ENCODE measurements at regions not wholly inside any gene's neighbourhood (a gene's known extent, or its start where the extent isn't known, plus 50 kb on each side); places are given as distances from the start of the nearest gene placed in this dataset.

- H3K9me3 Mint-ChIP-seq = no peaks in the 10 kb centered on the region
- H3K27ac Mint-ChIP-seq = no peak overlapping the region
- no peaks in the 10 kb centered on the region for H3K36me3 Mint-ChIP-seq
- no peaks in the 10 kb centered on the region for H3K4me1 Mint-ChIP-seq (ENCODE audit: low read depth)
- ChIA-PET POLR2A (no interaction called here), CTCF (no interaction called here)
- DNase-seq = no peak
- H3K27me3 Mint-ChIP-seq = peaks cover 10% of the 10 kb centered on the region
- no peak overlapping the region for H3K4me3 Mint-ChIP-seq
- intact Hi-C loops (cut with micrococcal nuclease) = no loop called here
These were observed 296.5 kb upstream of the KAZN start for GRCh38 chr1:14302025-14302424.

- Mint-ChIP-seq H3K36me3 (no peaks in the 10 kb centered on the region), H3K4me1 (ENCODE audit: low read depth) (no peaks in the 10 kb centered on the region)
- POLR2A ChIA-PET = no interaction called here
These were observed 295.5 kb upstream of the KAZN start for GRCh38 chr1:14303011-14303410.

DNA sequence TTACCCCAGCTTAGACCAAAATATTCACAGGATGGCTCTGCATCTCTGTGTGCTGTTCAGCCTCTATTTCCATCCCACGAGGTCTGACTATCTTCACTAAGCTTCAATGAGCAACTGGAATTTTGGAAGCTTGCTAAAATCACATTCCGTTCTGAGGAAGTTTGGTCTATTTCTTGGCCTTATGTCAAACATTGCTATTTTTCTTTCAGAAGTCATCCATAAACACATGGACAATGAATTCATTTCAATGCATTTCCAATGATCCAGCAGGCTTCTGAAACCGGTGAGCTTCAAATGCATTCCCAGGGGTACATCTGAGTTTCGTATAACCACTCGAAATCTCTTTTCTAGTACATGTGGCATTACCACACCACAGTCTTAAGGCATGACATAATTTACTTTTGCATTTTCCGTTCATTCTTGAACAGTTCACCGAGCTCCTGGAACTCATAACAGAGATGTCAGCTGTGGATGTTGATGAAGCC, 294.1 kb upstream of the KAZN start:
- H3K9me3 Mint-ChIP-seq = no peaks in the 10 kb centered on the region
- CTCF ChIA-PET = no interaction called here
- peaks cover 5% of the 10 kb centered on the region for H3K27me3 Mint-ChIP-seq

More at GRCh38 chr1:14303011-14303410, 295.5 kb upstream of the KAZN start:
- no peak overlapping the region for H3K27ac Mint-ChIP-seq
- intact Hi-C loops (cut with micrococcal nuclease) = no loop called here
- no peaks in the 10 kb centered on the region for H3K9me3 Mint-ChIP-seq
- no peak overlapping the region for H3K4me3 Mint-ChIP-seq
- H3K27me3 Mint-ChIP-seq = peaks cover 12% of the 10 kb centered on the region
- DNase-seq = no peak
- CTCF ChIA-PET = no interaction called here

DNA sequence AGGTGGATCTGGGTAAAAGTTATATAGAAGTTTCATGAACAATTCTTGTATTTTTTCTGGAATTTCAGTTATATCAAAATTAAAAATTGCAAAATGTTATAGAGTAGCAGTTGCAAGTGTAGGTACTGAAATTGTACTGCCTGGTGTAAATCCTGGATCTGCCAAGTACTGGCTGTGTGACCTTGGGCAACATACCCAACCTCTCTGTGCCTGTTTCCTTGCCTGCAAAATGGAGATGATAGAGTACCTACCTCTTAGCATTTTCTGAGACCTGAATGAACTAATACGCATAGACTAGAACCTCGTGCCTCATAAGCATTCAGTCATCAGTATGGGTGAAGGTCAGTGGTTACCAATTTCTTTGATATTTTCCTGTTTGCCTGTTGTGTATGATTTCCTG, 290.0 kb upstream of the KAZN start:
- DNase-seq = no peak
- ChIA-PET POLR2A (no interaction called here), CTCF (no interaction called here)
- Mint-ChIP-seq H3K27me3 (peaks cover 3% of the 10 kb centered on the region), H3K27ac (no peak overlapping the region), H3K36me3 (no peaks in the 10 kb centered on the region), H3K4me3 (no peak overlapping the region), H3K4me1 (ENCODE audit: low read depth) (no peaks in the 10 kb centered on the region), H3K9me3 (no peaks in the 10 kb centered on the region)
- intact Hi-C loops (cut with micrococcal nuclease) = no loop called here

More for the DNA sequence above, 294.1 kb upstream of the KAZN start:
- POLR2A ChIA-PET = interaction anchor here (0.6 kb wide), 1 partner anchor 11 kb away, joined by 5 read pairs; no protein-coding TSS in a partner anchor
- no peaks in the 10 kb centered on the region for H3K36me3 Mint-ChIP-seq
- H3K4me1 Mint-ChIP-seq (ENCODE audit: low read depth) = no peaks in the 10 kb centered on the region
- no peak overlapping the region for H3K27ac Mint-ChIP-seq
- H3K4me3 Mint-ChIP-seq = no peak overlapping the region
- intact Hi-C loops (cut with micrococcal nuclease) = no loop called here
- no peak for DNase-seq

- CTCF ChIA-PET = no interaction called here
- no peaks in the 10 kb centered on the region for H3K4me1 Mint-ChIP-seq (ENCODE audit: low read depth)
- H3K4me3 Mint-ChIP-seq = no peak overlapping the region
- intact Hi-C loops (cut with micrococcal nuclease) = no loop called here
- peaks cover 3% of the 10 kb centered on the region for H3K27me3 Mint-ChIP-seq
- DNase-seq = no peak
- H3K36me3 Mint-ChIP-seq = no peaks in the 10 kb centered on the region
- no peak overlapping the region for H3K27ac Mint-ChIP-seq
- POLR2A ChIA-PET = no interaction called here
- no peaks in the 10 kb centered on the region for H3K9me3 Mint-ChIP-seq
These were observed 288.5 kb upstream of the KAZN start for GRCh38 chr1:14309984-14310383.

DNA sequence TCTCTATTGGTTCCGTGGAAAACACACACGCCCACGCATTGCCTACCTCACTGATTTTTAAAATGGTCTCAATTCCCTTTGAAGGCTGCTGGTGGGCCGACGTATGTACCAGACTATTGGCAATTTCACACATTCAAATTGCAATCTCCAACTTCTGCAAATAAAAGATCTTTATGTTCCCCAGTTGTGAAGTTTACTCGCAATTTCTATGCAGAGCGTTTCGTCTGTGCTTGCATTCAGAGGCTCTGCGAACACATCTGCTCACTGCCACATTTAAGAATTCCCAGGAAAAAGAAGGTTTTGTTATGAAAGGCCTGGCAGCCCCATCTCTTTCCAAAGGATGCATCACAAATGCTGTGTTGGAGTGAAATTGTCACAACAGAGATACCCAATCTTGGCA, 288.0 kb upstream of the KAZN start:
- H3K27me3 Mint-ChIP-seq = peaks cover 3% of the 10 kb centered on the region
- H3K9me3 Mint-ChIP-seq = no peaks in the 10 kb centered on the region
- intact Hi-C loops (cut with micrococcal nuclease) = no loop called here
- no peak overlapping the region for H3K27ac Mint-ChIP-seq
- no peaks in the 10 kb centered on the region for H3K4me1 Mint-ChIP-seq (ENCODE audit: low read depth)
- H3K36me3 Mint-ChIP-seq = no peaks in the 10 kb centered on the region
- POLR2A ChIA-PET = no interaction called here
- H3K4me3 Mint-ChIP-seq = no peak overlapping the region
- DNase-seq = no peak
- CTCF ChIA-PET = no interaction called here

- Mint-ChIP-seq H3K4me1 (ENCODE audit: low read depth) (no peaks in the 10 kb centered on the region), H3K4me3 (no peak overlapping the region), H3K27me3 (no peaks in the 10 kb centered on the region), H3K36me3 (no peaks in the 10 kb centered on the region), H3K27ac (no peak overlapping the region), H3K9me3 (no peaks in the 10 kb centered on the region)
- intact Hi-C loops (cut with micrococcal nuclease) = no loop called here
- no peak for DNase-seq
- POLR2A ChIA-PET = no interaction called here
- CTCF ChIA-PET = no interaction called here
These were observed 284.6 kb upstream of the KAZN start for GRCh38 chr1:14313731-14314431.

DNA sequence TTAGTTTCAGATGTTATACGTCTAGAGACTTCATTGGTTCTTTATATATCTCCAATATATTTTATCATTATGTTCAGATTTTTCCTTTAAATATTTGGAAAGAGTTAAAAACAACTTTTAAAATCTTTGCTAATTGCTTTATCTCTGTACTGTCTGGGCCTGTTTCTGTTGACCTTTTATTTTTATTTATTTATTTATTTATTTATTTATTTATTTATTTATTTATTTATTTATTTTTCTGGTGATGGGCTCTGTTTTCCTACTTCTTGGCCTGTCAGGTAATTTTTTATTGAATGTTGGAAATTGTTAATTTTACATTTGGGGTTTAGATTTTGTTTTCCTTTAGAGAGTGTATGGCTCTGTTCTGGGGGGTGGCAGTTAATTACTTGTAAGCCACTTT, 279.7 kb upstream of the KAZN start:
- Mint-ChIP-seq H3K4me3 (no peak overlapping the region), H3K4me1 (ENCODE audit: low read depth) (peaks cover 2% of the 10 kb centered on the region), H3K27me3 (peaks cover 10% of the 10 kb centered on the region), H3K27ac (no peak overlapping the region), H3K36me3 (no peaks in the 10 kb centered on the region), H3K9me3 (peaks cover 5% of the 10 kb centered on the region)
- DNase-seq = no peak
- intact Hi-C loops (cut with micrococcal nuclease) = no loop called here
- CTCF ChIA-PET = no interaction called here
- POLR2A ChIA-PET = no interaction called here

DNA sequence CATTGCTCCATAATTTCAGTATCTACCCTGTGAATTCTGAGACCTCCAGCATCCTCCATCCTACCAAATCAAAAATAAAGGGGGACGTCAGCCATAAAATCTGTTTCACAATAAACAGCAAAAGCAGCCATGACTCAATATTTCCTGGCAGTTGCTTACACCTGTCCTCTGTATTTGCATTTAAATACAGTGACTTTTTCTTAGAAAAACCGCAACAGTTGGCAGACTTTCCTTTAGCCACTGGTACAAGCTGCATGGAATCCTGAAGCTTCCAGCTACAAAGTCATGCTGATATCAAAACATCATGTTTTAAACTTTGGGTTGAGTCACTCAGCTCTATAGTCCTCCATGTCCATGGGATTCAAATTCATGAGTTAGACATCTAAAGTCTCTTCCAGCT, 278.0 kb upstream of the KAZN start:
- Mint-ChIP-seq H3K4me3 (no peak overlapping the region), H3K27ac (no peak overlapping the region)

DNA sequence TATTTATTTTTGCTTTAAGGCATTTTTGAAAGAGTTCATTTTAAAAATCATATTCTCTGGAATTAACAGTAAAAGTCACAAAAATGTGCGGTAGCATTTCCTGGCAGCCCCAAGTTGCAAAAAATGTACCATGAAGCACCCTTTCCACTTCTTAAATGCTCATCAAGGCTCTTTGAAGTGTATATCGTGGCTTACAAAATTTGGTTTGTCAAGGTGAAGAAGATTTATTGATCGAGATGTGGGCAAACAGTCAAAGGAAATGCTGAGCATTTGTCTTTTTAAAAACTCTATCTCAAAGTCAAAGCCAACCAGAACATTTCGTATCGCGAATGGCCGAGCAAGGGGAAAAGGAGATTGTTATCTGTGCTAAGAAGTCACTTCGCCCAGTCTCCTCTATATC, 277.5 kb upstream of the KAZN start:
- Mint-ChIP-seq H3K4me3 (no peak overlapping the region), H3K27ac (no peak overlapping the region), H3K4me1 (ENCODE audit: low read depth) (peaks cover 2% of the 10 kb centered on the region), H3K9me3 (peaks cover 5% of the 10 kb centered on the region), H3K27me3 (peaks cover 11% of the 10 kb centered on the region), H3K36me3 (no peaks in the 10 kb centered on the region)
- POLR2A ChIA-PET = no interaction called here
- no peak for DNase-seq
- intact Hi-C loops (cut with micrococcal nuclease) = no loop called here
- CTCF ChIA-PET = no interaction called here

More for the DNA sequence above, 278.0 kb upstream of the KAZN start:
- peaks cover 11% of the 10 kb centered on the region for H3K27me3 Mint-ChIP-seq
- ChIA-PET POLR2A (no interaction called here), CTCF (no interaction called here)
- intact Hi-C loops (cut with micrococcal nuclease) = no loop called here
- peaks cover 2% of the 10 kb centered on the region for H3K4me1 Mint-ChIP-seq (ENCODE audit: low read depth)
- H3K36me3 Mint-ChIP-seq = no peaks in the 10 kb centered on the region
- DNase-seq = no peak
- peaks cover 5% of the 10 kb centered on the region for H3K9me3 Mint-ChIP-seq

DNA sequence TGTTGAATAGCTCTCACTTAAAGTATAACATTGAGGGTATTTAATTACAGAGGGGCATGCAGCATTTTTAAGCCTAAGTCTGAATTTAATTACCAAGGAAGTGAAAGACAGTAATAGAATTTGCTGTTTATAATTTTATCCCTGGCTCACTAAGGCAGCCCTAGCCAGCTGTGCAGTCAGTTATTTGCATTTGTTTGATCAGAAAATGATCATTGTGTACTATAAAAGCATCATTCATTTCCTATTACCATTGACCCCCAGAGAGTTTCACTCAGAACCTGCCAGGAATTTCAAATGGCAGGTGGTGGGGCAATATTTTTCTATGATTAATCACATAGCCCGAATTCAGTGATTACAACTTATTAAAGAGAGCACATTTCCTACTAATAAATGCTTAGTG, 277.1 kb upstream of the KAZN start:
- Mint-ChIP-seq H3K4me1 (ENCODE audit: low read depth) (peaks cover 2% of the 10 kb centered on the region), H3K9me3 (peaks cover 5% of the 10 kb centered on the region), H3K27ac (no peak overlapping the region), H3K4me3 (no peak overlapping the region), H3K27me3 (peaks cover 14% of the 10 kb centered on the region), H3K36me3 (no peaks in the 10 kb centered on the region)
- intact Hi-C loops (cut with micrococcal nuclease) = no loop called here
- no peak for DNase-seq
- ChIA-PET POLR2A (no interaction called here), CTCF (no interaction called here)

GRCh38 chr1:14323568-14324247, 274.8 kb upstream of the KAZN start:
- no peak for DNase-seq
- Mint-ChIP-seq H3K36me3 (no peaks in the 10 kb centered on the region), H3K4me3 (no peak overlapping the region), H3K27ac (no peak overlapping the region), H3K9me3 (peaks cover 5% of the 10 kb centered on the region), H3K4me1 (ENCODE audit: low read depth) (peaks cover 2% of the 10 kb centered on the region), H3K27me3 (peaks cover 19% of the 10 kb centered on the region)
- POLR2A ChIA-PET = no interaction called here
- intact Hi-C loops (cut with micrococcal nuclease) = no loop called here
- CTCF ChIA-PET = no interaction called here

- no peak overlapping the region for H3K4me3 Mint-ChIP-seq
- H3K27ac Mint-ChIP-seq = no peak overlapping the region
- ChIA-PET CTCF (no interaction called here), POLR2A (no interaction called here)
- intact Hi-C loops (cut with micrococcal nuclease) = no loop called here
- H3K9me3 Mint-ChIP-seq = peaks cover 5% of the 10 kb centered on the region
- H3K36me3 Mint-ChIP-seq = no peaks in the 10 kb centered on the region
- H3K27me3 Mint-ChIP-seq = peaks cover 19% of the 10 kb centered on the region
- DNase-seq = no peak
- H3K4me1 Mint-ChIP-seq (ENCODE audit: low read depth) = peaks cover 2% of the 10 kb centered on the region
These were observed 274.2 kb upstream of the KAZN start for GRCh38 chr1:14324248-14324630.
